ENCODE measurements at regions not wholly inside any gene's neighbourhood (a gene's known extent, or its start where the extent isn't known, plus 50 kb on each side); places are given as distances from the start of the nearest gene placed in this dataset.
"Not testable (repeated sequence)": the region's sequence is repeated elsewhere in the genome, so short reads cannot be mapped to it uniquely, and the experiment has no call there.

GRCh38 chrX:22810876-22811275 lies 188.9 kb upstream of the DDX53 start:
- no peak overlapping the region for H3K27ac ChIP-seq
- no peaks in the 10 kb centered on the region for H3K27me3 ChIP-seq
- no peak overlapping the region for H3K4me3 ChIP-seq
- 90 to 94% methylated on average over 1 of the region's 2 CpGs for WGBS, 2 donors
- H3K9me3 ChIP-seq, result no peaks in the 10 kb centered on the region
- no peak for DNase-seq (ENCODE audit: low spot score in 2 of 2)
- no peak for TF ChIP-seq EP300 (IDR thresholded peaks at IDR 0.05)
- TF ChIP-seq POLR2A (IDR thresholded peaks at IDR 0.05), result no peak
- TF ChIP-seq, protein P1, sequence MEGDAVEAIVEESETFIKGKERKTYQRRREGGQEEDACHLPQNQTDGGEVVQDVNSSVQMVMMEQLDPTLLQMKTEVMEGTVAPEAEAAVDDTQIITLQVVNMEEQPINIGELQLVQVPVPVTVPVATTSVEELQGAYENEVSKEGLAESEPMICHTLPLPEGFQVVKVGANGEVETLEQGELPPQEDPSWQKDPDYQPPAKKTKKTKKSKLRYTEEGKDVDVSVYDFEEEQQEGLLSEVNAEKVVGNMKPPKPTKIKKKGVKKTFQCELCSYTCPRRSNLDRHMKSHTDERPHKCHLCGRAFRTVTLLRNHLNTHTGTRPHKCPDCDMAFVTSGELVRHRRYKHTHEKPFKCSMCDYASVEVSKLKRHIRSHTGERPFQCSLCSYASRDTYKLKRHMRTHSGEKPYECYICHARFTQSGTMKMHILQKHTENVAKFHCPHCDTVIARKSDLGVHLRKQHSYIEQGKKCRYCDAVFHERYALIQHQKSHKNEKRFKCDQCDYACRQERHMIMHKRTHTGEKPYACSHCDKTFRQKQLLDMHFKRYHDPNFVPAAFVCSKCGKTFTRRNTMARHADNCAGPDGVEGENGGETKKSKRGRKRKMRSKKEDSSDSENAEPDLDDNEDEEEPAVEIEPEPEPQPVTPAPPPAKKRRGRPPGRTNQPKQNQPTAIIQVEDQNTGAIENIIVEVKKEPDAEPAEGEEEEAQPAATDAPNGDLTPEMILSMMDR (IDR thresholded peaks at IDR 0.05), result no peak
- H3K36me3 ChIP-seq, result no peaks in the 10 kb centered on the region
- H3K4me1 ChIP-seq, result no peaks in the 10 kb centered on the region

GRCh38 chrX:22818061-22818460 lies 181.7 kb upstream of the DDX53 start:
- H3K27me3 ChIP-seq, result no peaks in the 10 kb centered on the region
- H3K36me3 ChIP-seq, result no peaks in the 10 kb centered on the region
- no peak overlapping the region for H3K27ac ChIP-seq
- DNase-seq (ENCODE audit: low spot score in 2 of 2), result no peak
- no peaks in the 10 kb centered on the region for H3K4me1 ChIP-seq
- TF ChIP-seq EP300 (IDR thresholded peaks at IDR 0.05), result no peak
- no peak for TF ChIP-seq POLR2A (IDR thresholded peaks at IDR 0.05)
- TF ChIP-seq, protein P1 (IDR thresholded peaks at IDR 0.05), result no peak
- H3K9me3 ChIP-seq, result no peaks in the 10 kb centered on the region
- no peak overlapping the region for H3K4me3 ChIP-seq

- no peak overlapping the region for H3K27ac ChIP-seq
- H3K4me3 ChIP-seq, result no peak overlapping the region
- no peaks in the 10 kb centered on the region for H3K9me3 ChIP-seq
- no peaks in the 10 kb centered on the region for H3K36me3 ChIP-seq
- no peaks in the 10 kb centered on the region for H3K4me1 ChIP-seq
- no peaks in the 10 kb centered on the region for H3K27me3 ChIP-seq
- no peak for TF ChIP-seq EP300 (IDR thresholded peaks at IDR 0.05)
- DNase-seq (ENCODE audit: low spot score in 2 of 2), result no peak
Observed at GRCh38 chrX:22855693-22856092, 144.1 kb upstream of the DDX53 start.

DNA sequence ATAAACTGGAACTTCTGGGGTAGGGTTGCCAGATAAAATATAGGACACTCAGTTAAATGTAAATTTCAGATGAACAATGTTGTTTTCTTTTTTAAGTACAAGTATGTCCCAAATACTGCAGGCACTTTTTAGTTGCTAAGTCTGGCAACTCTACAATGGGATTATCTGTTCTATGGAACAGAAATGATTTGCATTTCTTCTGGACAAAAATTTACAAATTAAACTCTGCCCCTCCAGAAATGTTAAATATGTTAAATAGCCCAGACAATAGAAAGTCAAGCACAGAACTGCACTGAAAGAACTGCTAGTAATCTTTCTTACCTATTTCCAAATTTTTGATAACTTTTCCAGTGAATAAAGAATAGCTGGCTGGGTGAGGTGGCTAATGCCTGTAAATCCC lies 140.1 kb upstream of the DDX53 start:
- Histone ChIP-seq H3K9me3 (no peaks in the 10 kb centered on the region), H3K4me3 (no peak overlapping the region), H3K4me1 (no peaks in the 10 kb centered on the region), H3K36me3 (no peaks in the 10 kb centered on the region), H3K27ac (no peak overlapping the region), H3K27me3 (no peaks in the 10 kb centered on the region)
- DNase-seq (ENCODE audit: low spot score in 2 of 2), result no peak
- TF ChIP-seq POLR2A (IDR thresholded peaks at IDR 0.05), result no peak
- TF ChIP-seq EP300 (IDR thresholded peaks at IDR 0.05), result no peak
- TF ChIP-seq, protein P1 (IDR thresholded peaks at IDR 0.05), result no peak

GRCh38 chrX:22866801-22867200 lies 133.0 kb upstream of the DDX53 start:
- H3K9me3 ChIP-seq; H3K27ac ChIP-seq; H3K36me3 ChIP-seq; H3K27me3 ChIP-seq; DNase-seq (ENCODE audit: low spot score in 2 of 2); H3K4me3 ChIP-seq; H3K4me1 ChIP-seq: not testable (repeated sequence)
- 54 to 79% methylated on average over 4 to 5 of the region's 5 CpGs for WGBS, 2 donors

GRCh38 chrX:22882543-22882942 lies 117.2 kb upstream of the DDX53 start:
- Histone ChIP-seq H3K36me3 (no peaks in the 10 kb centered on the region), H3K9me3 (no peaks in the 10 kb centered on the region), H3K27ac (no peak overlapping the region), H3K4me3 (no peak overlapping the region), H3K27me3 (no peaks in the 10 kb centered on the region), H3K4me1 (no peaks in the 10 kb centered on the region)
- WGBS, 2 donors, result 45 to 54% methylated on average over 2 of the region's 2 CpGs
- no peak for TF ChIP-seq EP300 (IDR thresholded peaks at IDR 0.05)
- no peak for TF ChIP-seq POLR2A (IDR thresholded peaks at IDR 0.05)
- TF ChIP-seq, protein P1 (IDR thresholded peaks at IDR 0.05), result no peak
- no peak for DNase-seq (ENCODE audit: low spot score in 2 of 2)

Data from tibial nerve (tissue), 4 donors.